ENCODE measurements at regions not wholly inside any gene's neighbourhood (a gene's known extent, or its start where the extent isn't known, plus 50 kb on each side); places are given as distances from the start of the nearest gene placed in this dataset.

- no peak for TF ChIP-seq EZH2phosphoT487 (conservative IDR thresholded peaks at IDR 0.05; ENCODE audit: low read length)
- TF ChIP-seq, protein P1, sequence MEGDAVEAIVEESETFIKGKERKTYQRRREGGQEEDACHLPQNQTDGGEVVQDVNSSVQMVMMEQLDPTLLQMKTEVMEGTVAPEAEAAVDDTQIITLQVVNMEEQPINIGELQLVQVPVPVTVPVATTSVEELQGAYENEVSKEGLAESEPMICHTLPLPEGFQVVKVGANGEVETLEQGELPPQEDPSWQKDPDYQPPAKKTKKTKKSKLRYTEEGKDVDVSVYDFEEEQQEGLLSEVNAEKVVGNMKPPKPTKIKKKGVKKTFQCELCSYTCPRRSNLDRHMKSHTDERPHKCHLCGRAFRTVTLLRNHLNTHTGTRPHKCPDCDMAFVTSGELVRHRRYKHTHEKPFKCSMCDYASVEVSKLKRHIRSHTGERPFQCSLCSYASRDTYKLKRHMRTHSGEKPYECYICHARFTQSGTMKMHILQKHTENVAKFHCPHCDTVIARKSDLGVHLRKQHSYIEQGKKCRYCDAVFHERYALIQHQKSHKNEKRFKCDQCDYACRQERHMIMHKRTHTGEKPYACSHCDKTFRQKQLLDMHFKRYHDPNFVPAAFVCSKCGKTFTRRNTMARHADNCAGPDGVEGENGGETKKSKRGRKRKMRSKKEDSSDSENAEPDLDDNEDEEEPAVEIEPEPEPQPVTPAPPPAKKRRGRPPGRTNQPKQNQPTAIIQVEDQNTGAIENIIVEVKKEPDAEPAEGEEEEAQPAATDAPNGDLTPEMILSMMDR (IDR thresholded peaks at IDR 0.05; ENCODE audit: insufficient read depth, low read length, poor library complexity, severe bottlenecking), result no peak
These were observed 564.0 kb upstream of the POU3F3 start for GRCh38 chr2:104289651-104290565.
